NCI-H1930 (cell line): ENCODE measurements at regions not wholly inside any gene's neighbourhood (a gene's known extent, or its start where the extent isn't known, plus 50 kb on each side); places are given as distances from the start of the nearest gene placed in this dataset.

Experiments used
- DNase-seq, 2 experiments: peaks; one replicate each; lab custom pipeline; 2025; lab: John Stamatoyannopoulos, UW

DNA sequence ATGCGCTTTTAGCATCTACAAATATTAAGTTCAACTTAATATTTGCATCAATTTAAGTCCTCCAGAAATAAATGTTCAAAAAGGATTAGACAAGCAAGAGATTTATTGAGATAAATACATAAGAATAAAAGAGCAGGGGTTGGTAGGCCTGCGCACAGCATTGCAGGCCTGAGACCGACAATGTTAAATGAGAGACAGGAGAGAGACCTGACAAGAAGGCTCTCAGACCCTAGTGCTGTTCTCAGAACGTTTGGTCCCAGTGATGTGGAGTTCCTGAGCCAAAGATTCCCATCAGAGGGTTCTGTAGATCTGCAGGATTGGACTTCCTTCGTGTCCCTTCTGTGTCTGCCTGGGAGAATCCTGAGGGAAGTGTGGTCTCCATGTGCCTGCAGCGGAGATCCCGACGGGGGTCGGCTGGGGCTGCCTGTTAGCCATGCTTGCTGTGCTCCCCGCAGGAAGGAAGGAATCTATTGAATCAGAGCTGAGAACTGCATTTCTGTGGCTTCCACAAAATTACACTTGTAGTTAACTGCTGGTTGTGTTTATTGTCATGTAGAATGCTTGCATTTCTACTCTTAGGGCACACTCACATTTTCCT, 369.9 kb upstream of the SLC10A2 start:
- DNase-seq: no peak

DNA sequence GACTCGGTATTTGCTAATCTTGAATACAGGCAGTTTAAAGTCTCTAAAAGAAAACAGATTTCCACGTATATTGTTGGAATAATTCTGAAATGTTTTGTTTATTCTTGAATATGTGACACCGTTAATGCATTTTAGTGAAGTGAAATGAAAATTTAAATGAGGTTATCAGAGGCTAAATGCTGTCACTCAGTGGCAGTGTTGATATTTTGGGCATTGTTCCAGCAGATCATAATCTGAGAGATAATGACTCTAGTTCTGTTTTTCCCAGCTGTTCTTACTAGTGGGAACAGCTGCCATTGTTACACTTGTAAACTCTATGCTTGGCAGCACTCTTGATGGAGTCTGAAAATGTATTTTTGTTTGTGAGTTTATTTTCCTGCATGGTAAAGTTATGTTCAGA, 365.6 kb upstream of the SLC10A2 start:
- DNase-seq: peak in 1 of 2 experiments; percentile 4

GRCh38 chr13:103430368-103430767, 364.2 kb upstream of the SLC10A2 start:
- DNase-seq: no peak

GRCh38 chr13:103410002-103410401, 343.8 kb upstream of the SLC10A2 start:
- DNase-seq: no peak

GRCh38 chr13:103406967-103407366, 340.8 kb upstream of the SLC10A2 start:
- DNase-seq: no peak

- no peak for DNase-seq
These were observed 339.1 kb upstream of the SLC10A2 start for GRCh38 chr13:103405297-103405696.

- DNase-seq: no peak
These were observed 337.6 kb upstream of the SLC10A2 start for GRCh38 chr13:103403814-103404213.

DNA sequence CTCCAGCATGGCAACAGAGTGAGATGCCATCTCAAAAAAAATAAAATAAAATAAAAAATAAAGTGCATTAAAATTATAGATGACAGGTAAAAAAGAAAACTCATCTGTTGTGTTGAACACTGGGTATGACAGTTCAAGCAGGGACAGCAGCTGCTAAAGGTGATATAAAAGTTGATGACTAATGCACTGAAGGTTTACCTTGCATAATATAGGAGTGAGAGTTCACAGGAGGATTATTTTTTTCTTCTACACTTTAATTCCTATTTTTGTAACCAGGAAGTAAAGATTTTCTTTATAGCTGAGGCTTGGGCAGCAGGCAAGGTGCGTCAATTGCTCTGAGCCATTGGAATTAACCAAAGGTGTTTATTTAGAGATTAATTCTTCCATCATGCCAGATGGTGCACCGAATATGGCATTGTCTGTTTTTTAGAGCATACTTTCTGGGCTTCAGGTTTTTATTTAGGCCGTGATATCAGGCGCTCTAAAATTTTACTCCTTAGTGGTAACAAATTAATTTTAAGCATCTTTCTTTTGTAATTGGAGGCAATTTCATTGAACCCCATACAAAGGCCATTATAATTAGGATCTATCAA, 337.0 kb upstream of the SLC10A2 start:
- no peak for DNase-seq

DNA sequence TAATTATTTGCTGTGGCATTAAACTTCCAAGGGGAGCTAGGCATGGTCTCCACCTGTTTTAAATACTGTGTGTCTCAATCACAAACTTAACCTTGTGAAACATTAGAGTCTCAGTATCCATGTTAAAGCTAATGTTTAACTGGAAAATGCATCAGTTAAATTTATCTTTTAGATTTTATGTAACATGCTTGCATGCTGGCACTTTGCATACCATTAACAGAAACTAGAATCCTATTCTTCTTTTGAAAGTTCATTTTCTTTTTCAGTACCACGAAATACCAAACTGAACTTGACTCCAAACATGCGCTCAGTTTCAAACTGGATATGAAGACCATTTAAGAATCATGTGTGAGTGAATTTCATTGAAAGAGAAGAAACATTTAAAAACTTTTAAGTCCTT, 328.9 kb upstream of the SLC10A2 start:
- DNase-seq: no peak

DNA sequence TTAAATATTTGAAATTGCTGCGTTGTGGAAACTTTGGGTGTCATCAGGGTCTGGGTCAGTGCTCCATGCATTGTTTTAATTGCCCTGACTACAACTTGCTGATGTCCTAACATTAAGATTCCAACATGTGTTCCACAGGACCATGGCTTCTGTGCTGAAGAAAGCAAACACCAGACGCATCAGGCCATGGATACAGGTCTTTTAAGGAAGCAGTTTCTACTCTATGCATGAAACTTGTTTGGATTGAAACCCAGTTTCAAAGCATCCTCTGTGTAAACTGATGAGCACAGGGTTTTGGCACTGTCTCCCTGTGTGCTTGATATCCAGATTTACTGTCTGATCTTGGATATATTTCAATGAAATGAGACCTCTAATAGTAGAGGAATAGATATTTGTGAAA, 328.4 kb upstream of the SLC10A2 start:
- DNase-seq: no peak

DNA sequence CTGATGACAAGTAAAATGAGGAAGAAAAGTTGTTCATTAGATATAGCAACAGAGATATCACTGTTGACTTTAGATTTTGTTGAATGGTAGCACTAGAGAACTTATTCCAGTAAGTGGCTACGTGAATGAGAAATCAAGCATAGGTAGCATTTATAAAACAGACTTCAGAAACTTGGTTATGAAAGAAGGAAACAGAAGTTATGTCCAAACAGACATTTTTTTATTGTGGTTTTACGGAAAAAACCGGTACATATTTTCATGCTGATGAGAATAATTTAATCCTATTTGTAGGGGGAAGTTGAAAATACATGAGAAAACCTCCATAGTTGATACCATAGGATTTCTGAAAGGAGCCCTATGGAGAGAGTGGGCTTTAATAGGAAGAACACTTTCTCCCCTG, 325.7 kb upstream of the SLC10A2 start:
- DNase-seq: no peak

DNA sequence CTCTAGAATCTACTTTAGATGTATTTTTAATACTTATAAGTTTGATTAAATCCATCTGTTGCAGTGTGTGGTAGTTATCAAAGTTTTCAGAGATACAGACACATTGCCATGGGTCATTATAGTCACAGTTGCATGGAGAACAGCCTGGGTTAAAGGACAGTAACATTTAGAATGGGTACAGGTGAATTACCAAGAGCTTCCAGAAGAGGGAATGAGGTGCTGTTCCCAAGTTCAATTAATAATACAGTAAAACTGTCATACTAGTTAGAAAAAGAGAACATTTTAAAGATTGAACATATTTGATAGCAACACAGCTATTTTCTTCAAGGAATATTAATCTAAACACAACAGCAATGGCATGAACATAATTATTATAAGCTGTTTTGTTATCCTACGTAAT, 322.6 kb upstream of the SLC10A2 start:
- no peak for DNase-seq

GRCh38 chr13:103386341-103386740, 320.1 kb upstream of the SLC10A2 start:
- DNase-seq: no peak

DNA sequence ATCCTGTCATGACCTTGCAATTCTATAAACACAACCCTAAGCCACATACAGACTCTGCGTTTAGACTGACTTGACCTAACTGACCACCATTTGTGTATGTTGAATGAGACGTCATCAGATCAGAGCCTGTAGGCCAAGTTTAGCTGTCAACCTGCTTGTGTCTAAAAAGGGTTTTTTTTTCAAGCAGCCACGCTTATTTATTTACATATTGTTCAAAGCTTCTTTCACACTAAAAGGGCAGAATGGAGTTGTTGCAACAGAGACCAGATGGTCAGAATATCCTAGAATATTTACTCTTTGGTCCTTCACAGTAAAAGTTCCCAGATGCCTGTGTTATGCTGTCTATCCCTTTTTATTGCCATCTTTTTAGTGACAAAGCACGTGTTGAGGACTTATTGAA, 307.7 kb upstream of the SLC10A2 start:
- no peak for DNase-seq

GRCh38 chr13:103371271-103371670, 305.1 kb upstream of the SLC10A2 start:
- no peak for DNase-seq

DNA sequence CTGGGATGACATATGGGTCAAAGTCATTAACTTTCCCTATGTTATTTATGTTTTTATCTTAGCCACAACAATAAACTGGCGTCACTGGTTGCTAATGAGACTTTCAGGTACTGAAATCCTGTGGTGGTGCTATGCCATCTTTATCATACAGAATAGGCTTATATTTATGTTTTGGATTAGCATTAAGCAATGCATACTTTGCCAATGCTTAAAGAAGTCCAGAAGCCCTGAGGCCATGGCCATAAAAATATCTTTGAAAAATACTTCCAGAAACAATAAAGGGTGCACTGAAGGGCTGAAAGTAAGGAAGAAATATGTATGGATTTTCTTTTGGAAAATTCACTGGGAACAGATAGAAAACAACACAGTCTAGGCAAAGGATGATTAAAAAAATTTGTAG, 304.6 kb upstream of the SLC10A2 start:
- DNase-seq: no peak

- DNase-seq: no peak
These were observed 292.2 kb upstream of the SLC10A2 start for GRCh38 chr13:103358255-103358932.

DNA sequence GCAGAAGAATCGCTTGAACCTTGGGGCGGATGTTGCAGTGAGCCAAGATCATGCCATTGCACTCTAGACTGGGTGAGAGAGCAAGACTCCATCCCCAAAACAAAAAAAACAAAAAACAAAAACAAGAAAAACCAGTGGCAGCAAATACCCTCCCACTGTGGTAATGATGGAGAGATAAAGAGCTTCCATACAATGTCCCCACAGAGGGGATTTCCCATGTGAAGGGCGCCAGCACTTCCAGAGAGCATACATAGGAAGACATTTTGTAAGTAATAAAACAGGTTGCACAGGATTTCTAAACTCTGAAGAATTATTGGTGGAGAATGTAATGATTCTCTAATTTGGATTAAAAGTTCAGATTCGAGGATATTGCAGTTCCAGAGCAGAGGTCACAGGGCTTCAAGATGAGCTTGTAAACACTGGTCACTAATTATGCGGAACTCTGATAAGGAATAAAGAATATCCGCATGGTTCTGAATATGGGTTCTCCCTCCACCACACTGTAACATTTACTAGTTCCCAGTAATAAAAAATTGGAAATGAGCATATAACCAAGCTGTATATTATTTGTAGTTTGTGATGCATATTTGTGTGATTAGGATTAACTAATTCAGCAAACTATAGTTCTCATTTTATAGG, 290.1 kb upstream of the SLC10A2 start:
- no peak for DNase-seq

GRCh38 chr13:103354171-103354570, 288.0 kb upstream of the SLC10A2 start:
- DNase-seq: no peak

GRCh38 chr13:103351035-103351828, 285.0 kb upstream of the SLC10A2 start:
- DNase-seq: no peak

GRCh38 chr13:103350147-103350546, 283.9 kb upstream of the SLC10A2 start:
- no peak for DNase-seq

- no peak for DNase-seq
These were observed 283.2 kb upstream of the SLC10A2 start for GRCh38 chr13:103349211-103349980.
